ENCODE measurements at regions not wholly inside any gene's neighbourhood (a gene's known extent, or its start where the extent isn't known, plus 50 kb on each side); places are given as distances from the start of the nearest gene placed in this dataset.

- Mint-ChIP-seq H3K36me3 (no peaks in the 10 kb centered on the region), H3K4me1 (no peaks in the 10 kb centered on the region), H3K27me3 (ENCODE audit: low read depth in 2 of 2) (peaks cover 6 to 9% of the 10 kb centered on the region in 2 donors), H3K4me3 (no peak overlapping the region), H3K9me3 (no peaks in the 10 kb centered on the region), H3K27ac (no peak overlapping the region)
- 60% methylated on average over 1 of the region's 1 CpG for WGBS (ENCODE audit: insufficient coverage)
- Histone ChIP-seq H3K27me3 (ENCODE audit: control insufficient read depth, insufficient read depth, low read length) (no peaks in the 10 kb centered on the region), H3K4me1 (ENCODE audit: control insufficient read depth, insufficient read depth, low read length) (no peaks in the 10 kb centered on the region), H3K27ac (ENCODE audit: low read length) (no peak overlapping the region), H3K4me3 (ENCODE audit: low read length) (no peak overlapping the region), H3K36me3 (ENCODE audit: control insufficient read depth, insufficient read depth, low read length) (no peaks in the 10 kb centered on the region), H3K9me3 (ENCODE audit: control insufficient read depth, insufficient read depth, low read length) (no peaks in the 10 kb centered on the region)
- DNase-seq (no peak), ATAC-seq (no peak)
- no peak for TF ChIP-seq CTCF (IDR thresholded peaks at IDR 0.05)
- intact Hi-C loops (cut with micrococcal nuclease): no loop called here
Observed at GRCh38 chr18:24801001-24801400, 340.6 kb downstream of the HRH4 start.

GRCh38 chr18:24802456-24802855 lies 342.0 kb downstream of the HRH4 start:
- peaks cover 6% of the 10 kb centered on the region in 2 donors for H3K27me3 Mint-ChIP-seq (ENCODE audit: low read depth in 2 of 2)

GRCh38 chr18:24805156-24805555 lies 344.7 kb downstream of the HRH4 start:
- H3K27ac Mint-ChIP-seq: no peak overlapping the region
- no peaks in the 10 kb centered on the region for H3K36me3 Mint-ChIP-seq
- H3K9me3 ChIP-seq (ENCODE audit: control insufficient read depth, insufficient read depth, low read length): no peaks in the 10 kb centered on the region
- DNase-seq (no peak), ATAC-seq (no peak)
- H3K36me3 ChIP-seq (ENCODE audit: control insufficient read depth, insufficient read depth, low read length): no peaks in the 10 kb centered on the region
- H3K27me3 Mint-ChIP-seq (ENCODE audit: low read depth in 2 of 2): no peaks in the 10 kb centered on the region
- H3K4me3 ChIP-seq (ENCODE audit: low read length): no peak overlapping the region
- H3K4me1 ChIP-seq (ENCODE audit: control insufficient read depth, insufficient read depth, low read length): no peaks in the 10 kb centered on the region
- no peak overlapping the region for H3K27ac ChIP-seq (ENCODE audit: low read length)
- H3K27me3 ChIP-seq (ENCODE audit: control insufficient read depth, insufficient read depth, low read length): no peaks in the 10 kb centered on the region
- WGBS (ENCODE audit: insufficient coverage): 92% methylated on average over 5 of the region's 5 CpGs
- intact Hi-C loops (cut with micrococcal nuclease): no loop called here
- TF ChIP-seq CTCF (IDR thresholded peaks at IDR 0.05): no peak
- no peaks in the 10 kb centered on the region for H3K4me1 Mint-ChIP-seq
- no peak overlapping the region for H3K4me3 Mint-ChIP-seq
- peaks cover 4 to 7% of the 10 kb centered on the region in 2 donors for H3K9me3 Mint-ChIP-seq

More at GRCh38 chr18:24802456-24802855, 342.0 kb downstream of the HRH4 start:
- H3K36me3 ChIP-seq (ENCODE audit: control insufficient read depth, insufficient read depth, low read length): no peaks in the 10 kb centered on the region
- no peak for TF ChIP-seq CTCF (IDR thresholded peaks at IDR 0.05)
- no peaks in the 10 kb centered on the region for H3K27me3 ChIP-seq (ENCODE audit: control insufficient read depth, insufficient read depth, low read length)
- intact Hi-C loops (cut with micrococcal nuclease): no loop called here
- H3K9me3 ChIP-seq (ENCODE audit: control insufficient read depth, insufficient read depth, low read length): no peaks in the 10 kb centered on the region
- DNase-seq (no peak), ATAC-seq (no peak)
- Mint-ChIP-seq H3K36me3 (no peaks in the 10 kb centered on the region), H3K4me3 (no peak overlapping the region), H3K27ac (no peak overlapping the region), H3K9me3 (peaks cover 4 to 5% of the 10 kb centered on the region in 2 donors), H3K4me1 (no peaks in the 10 kb centered on the region)
- H3K4me3 ChIP-seq (ENCODE audit: low read length): no peak overlapping the region
- no peak overlapping the region for H3K27ac ChIP-seq (ENCODE audit: low read length)
- no peaks in the 10 kb centered on the region for H3K4me1 ChIP-seq (ENCODE audit: control insufficient read depth, insufficient read depth, low read length)

GRCh38 chr18:24809173-24809950 lies 348.9 kb downstream of the HRH4 start:
- Mint-ChIP-seq H3K27ac (no peak overlapping the region), H3K4me3 (no peak overlapping the region), H3K27me3 (ENCODE audit: low read depth in 2 of 2) (no peaks in the 10 kb centered on the region), H3K9me3 (peaks cover 4 to 7% of the 10 kb centered on the region in 2 donors), H3K36me3 (no peaks in the 10 kb centered on the region), H3K4me1 (no peaks in the 10 kb centered on the region)
- ATAC-seq (no peak), DNase-seq (no peak)
- H3K4me1 ChIP-seq (ENCODE audit: control insufficient read depth, insufficient read depth, low read length): no peaks in the 10 kb centered on the region
- no peak for TF ChIP-seq CTCF (IDR thresholded peaks at IDR 0.05)
- no peaks in the 10 kb centered on the region for H3K36me3 ChIP-seq (ENCODE audit: control insufficient read depth, insufficient read depth, low read length)
- 93% methylated on average over 6 of the region's 7 CpGs for WGBS (ENCODE audit: insufficient coverage)
- no peaks in the 10 kb centered on the region for H3K27me3 ChIP-seq (ENCODE audit: control insufficient read depth, insufficient read depth, low read length)
- no peak overlapping the region for H3K27ac ChIP-seq (ENCODE audit: low read length)
- H3K4me3 ChIP-seq (ENCODE audit: low read length): no peak overlapping the region
- intact Hi-C loops (cut with micrococcal nuclease): no loop called here
- no peaks in the 10 kb centered on the region for H3K9me3 ChIP-seq (ENCODE audit: control insufficient read depth, insufficient read depth, low read length)
